DND-41 (cell line): ENCODE measurements at regions not wholly inside any gene's neighbourhood (a gene's known extent, or its start where the extent isn't known, plus 50 kb on each side); places are given as distances from the start of the nearest gene placed in this dataset.

Experiments
- ATAC-seq: fragments of 200-7000 bp; cut with Tn5 transposase; 3 replicates; pipeline ENCODE4 v1.9.1; 2021; ENCODE audit warnings: low read depth; ENCODE audit not compliant: insufficient read depth
- DNase-seq: peaks from one replicate; pipeline ENCODE4 v3.0.0-alpha.2; 2020
- H2AFZ ChIP-seq: 2 replicates; pipeline ENCODE4 v1.6.0; 2012; ENCODE audit warnings: low read depth, low read length
- H3K27ac ChIP-seq: 2 replicates; pipeline ENCODE4 v1.5.1; 2012; ENCODE audit warnings: low read length, inconsistent platforms
- H3K27me3 ChIP-seq: fragments of 200-600 bp; sonication (generic); 2 replicates; pipeline ENCODE4 v1.6.0; 2012; ENCODE audit warnings: low read length, mild to moderate bottlenecking, inconsistent platforms; ENCODE audit not compliant: insufficient read depth, poor library complexity
- H3K36me3 ChIP-seq: 2 replicates; pipeline ENCODE4 v1.5.1; 2012; ENCODE audit warnings: low read length, inconsistent platforms; ENCODE audit not compliant: insufficient read depth
- H3K4me1 ChIP-seq: 2 replicates; pipeline ENCODE4 v1.5.1; 2012; ENCODE audit warnings: mild to moderate bottlenecking, low read length; ENCODE audit not compliant: insufficient read depth
- H3K4me2 ChIP-seq: 2 replicates; pipeline ENCODE4 v1.6.0; 2012; ENCODE audit warnings: mild to moderate bottlenecking, moderate library complexity, low read length, inconsistent platforms; ENCODE audit not compliant: insufficient read depth
- H3K4me3 ChIP-seq, 2 experiments: fragments of 200-600 bp in 1 of 2; shearing (Covaris generic) in 1 of 2; 2 replicates each; pipeline ENCODE4 v1.5.1; 2012 to 2016; ENCODE audit warnings: inconsistent platforms in 2 of 2, low read length in 2 of 2, mild to moderate bottlenecking in 2 of 2, low read depth in 1 of 2, moderate library complexity in 1 of 2
- H3K79me2 ChIP-seq: 2 replicates; pipeline ENCODE4 v1.6.0; 2012; ENCODE audit warnings: low read length, inconsistent platforms; ENCODE audit not compliant: insufficient read depth
- H3K9ac ChIP-seq: 2 replicates; pipeline ENCODE4 v1.6.0; 2012; ENCODE audit warnings: low read depth, mild to moderate bottlenecking, inconsistent platforms, low read length, moderate library complexity
- H3K9me3 ChIP-seq: 2 replicates; pipeline ENCODE4 v1.5.1; 2012; ENCODE audit warnings: low read length, moderate library complexity, mild to moderate bottlenecking, inconsistent platforms; ENCODE audit not compliant: insufficient read depth, severe bottlenecking
- H4K20me1 ChIP-seq: 2 replicates; pipeline ENCODE4 v1.6.0; 2012; ENCODE audit warnings: low read length; ENCODE audit not compliant: insufficient read depth
- EZH2 ChIP-seq: IDR thresholded peaks from 3 replicates; pipeline ENCODE4 v1.6.1; 2012; ENCODE audit warnings: borderline replicate concordance, low read depth, mild to moderate bottlenecking, moderate library complexity, low read length, inconsistent platforms; ENCODE audit not compliant: severe bottlenecking
- TF ChIP-seq, protein P1 (sequence below): IDR thresholded peaks from 2 replicates; pipeline ENCODE4 v1.5.1; 2012; ENCODE audit warnings: borderline replicate concordance, low read length, moderate library complexity, mild to moderate bottlenecking; ENCODE audit not compliant: poor library complexity, severe bottlenecking; ENCODE audit errors: extremely low read depth

DNA sequence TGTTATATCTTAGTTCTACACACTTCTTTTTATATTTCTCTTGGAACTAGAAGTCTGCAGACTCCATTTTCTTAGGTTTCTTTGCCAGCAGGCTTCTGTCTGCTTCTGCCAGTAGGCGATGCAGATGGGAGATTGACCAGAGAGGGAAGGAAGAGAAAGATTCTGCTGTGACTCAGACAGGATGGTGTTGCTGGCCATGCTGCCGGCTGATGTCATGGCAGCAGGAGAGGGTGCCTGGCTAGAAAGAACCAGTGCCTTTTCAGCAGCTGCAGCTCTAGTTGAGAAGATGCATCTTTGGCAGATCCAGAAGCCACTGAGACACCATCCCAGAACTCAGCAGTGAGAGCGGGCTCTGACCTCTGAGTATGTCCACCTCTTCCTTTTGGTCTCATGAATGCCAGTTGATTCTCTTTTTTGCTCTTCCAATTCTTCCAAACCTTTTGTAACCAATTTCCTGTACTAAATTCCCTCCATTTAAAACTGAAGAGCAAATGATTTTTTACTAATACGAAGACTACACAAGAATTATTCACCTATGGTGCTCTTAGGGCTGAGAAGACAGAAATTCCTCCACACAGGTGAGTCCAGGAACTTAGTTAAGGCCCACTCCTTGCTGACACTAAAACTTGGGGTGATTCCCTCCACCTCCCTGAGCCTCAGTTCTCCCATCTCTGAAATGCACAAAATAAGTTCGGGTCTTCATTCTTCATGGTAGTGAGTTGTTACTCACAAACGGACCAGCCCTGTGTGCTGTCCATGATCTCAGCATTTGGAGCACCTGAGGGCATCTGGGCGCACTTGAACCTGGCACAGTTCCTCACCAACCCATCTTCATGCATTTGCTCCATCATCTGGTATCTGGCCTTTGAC is 200.7 kb downstream of the MYCN start:
- no peak overlapping the region for H2AFZ ChIP-seq
- H4K20me1 ChIP-seq, result no peaks in the 10 kb centered on the region
- ATAC-seq (no peak), DNase-seq (no peak)
- H3K4me1 ChIP-seq, result no peaks in the 10 kb centered on the region
- H3K4me2 ChIP-seq, result no peak overlapping the region
- TF ChIP-seq EZH2, result no peak
- TF ChIP-seq, protein P1, sequence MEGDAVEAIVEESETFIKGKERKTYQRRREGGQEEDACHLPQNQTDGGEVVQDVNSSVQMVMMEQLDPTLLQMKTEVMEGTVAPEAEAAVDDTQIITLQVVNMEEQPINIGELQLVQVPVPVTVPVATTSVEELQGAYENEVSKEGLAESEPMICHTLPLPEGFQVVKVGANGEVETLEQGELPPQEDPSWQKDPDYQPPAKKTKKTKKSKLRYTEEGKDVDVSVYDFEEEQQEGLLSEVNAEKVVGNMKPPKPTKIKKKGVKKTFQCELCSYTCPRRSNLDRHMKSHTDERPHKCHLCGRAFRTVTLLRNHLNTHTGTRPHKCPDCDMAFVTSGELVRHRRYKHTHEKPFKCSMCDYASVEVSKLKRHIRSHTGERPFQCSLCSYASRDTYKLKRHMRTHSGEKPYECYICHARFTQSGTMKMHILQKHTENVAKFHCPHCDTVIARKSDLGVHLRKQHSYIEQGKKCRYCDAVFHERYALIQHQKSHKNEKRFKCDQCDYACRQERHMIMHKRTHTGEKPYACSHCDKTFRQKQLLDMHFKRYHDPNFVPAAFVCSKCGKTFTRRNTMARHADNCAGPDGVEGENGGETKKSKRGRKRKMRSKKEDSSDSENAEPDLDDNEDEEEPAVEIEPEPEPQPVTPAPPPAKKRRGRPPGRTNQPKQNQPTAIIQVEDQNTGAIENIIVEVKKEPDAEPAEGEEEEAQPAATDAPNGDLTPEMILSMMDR, result no peak
- H3K27ac ChIP-seq, result no peak overlapping the region
- H3K4me3 ChIP-seq, result no peak overlapping the region
- H3K27me3 ChIP-seq, result no peaks in the 10 kb centered on the region
- H3K9me3 ChIP-seq, result no peaks in the 10 kb centered on the region
- no peaks in the 10 kb centered on the region for H3K36me3 ChIP-seq
- H3K9ac ChIP-seq, result no peak overlapping the region
- H3K79me2 ChIP-seq, result no peaks in the 10 kb centered on the region

DNA sequence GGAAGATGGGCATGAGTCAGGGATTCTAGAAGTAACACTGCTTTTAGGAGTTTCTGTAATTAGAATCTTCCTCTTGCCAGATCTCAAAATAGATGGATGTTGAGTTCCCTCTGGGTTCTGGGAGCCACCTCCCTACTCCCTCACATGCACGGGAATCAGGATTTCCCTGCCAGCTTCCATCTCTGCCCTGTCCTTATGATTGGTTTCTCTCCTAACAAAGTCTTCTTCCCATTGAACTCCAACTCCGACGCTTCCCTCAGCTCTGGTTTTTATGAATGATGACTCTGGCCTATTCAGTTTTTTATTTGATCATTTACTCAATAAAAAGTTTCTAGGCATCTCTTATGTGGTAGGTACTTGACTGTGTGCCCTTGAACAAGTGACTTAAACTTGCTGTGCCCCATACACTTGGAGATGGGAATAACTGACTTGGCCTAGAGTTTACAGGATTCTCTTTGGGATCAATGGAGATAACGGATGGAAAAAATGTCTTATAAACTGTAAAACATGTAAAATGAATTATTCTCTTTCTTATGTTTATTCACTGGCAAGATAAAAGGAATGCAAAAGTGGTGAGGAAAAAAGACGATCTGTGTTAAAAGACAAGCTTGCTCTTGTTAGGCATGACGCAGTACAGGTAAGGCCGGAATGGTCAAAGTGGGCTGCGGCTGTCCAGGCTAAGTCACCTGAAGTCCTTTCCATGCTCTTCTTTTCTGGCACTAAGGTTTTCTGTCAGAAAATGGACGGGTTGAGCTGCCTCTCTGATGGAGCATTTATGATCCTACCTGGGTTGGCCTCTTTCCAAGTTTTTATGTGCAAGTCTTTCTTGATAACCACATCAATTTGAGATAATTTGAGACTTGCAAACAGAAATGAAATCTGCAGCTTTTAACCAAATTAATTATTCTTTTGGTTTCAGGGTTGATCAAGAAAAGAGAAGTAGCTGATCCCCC is 199.6 kb downstream of the MYCN start:
- Histone ChIP-seq H4K20me1 (no peaks in the 10 kb centered on the region), H3K79me2 (no peaks in the 10 kb centered on the region), H3K4me2 (no peak overlapping the region), H3K9me3 (no peaks in the 10 kb centered on the region), H3K9ac (no peak overlapping the region), H3K36me3 (no peaks in the 10 kb centered on the region), H2AFZ (no peak overlapping the region), H3K27me3 (no peaks in the 10 kb centered on the region), H3K4me3 (no peak overlapping the region), H3K27ac (no peak overlapping the region), H3K4me1 (no peaks in the 10 kb centered on the region)
- ATAC-seq (no peak), DNase-seq (no peak)
- TF ChIP-seq EZH2, result no peak
- TF ChIP-seq, protein P1, result no peak

DNA sequence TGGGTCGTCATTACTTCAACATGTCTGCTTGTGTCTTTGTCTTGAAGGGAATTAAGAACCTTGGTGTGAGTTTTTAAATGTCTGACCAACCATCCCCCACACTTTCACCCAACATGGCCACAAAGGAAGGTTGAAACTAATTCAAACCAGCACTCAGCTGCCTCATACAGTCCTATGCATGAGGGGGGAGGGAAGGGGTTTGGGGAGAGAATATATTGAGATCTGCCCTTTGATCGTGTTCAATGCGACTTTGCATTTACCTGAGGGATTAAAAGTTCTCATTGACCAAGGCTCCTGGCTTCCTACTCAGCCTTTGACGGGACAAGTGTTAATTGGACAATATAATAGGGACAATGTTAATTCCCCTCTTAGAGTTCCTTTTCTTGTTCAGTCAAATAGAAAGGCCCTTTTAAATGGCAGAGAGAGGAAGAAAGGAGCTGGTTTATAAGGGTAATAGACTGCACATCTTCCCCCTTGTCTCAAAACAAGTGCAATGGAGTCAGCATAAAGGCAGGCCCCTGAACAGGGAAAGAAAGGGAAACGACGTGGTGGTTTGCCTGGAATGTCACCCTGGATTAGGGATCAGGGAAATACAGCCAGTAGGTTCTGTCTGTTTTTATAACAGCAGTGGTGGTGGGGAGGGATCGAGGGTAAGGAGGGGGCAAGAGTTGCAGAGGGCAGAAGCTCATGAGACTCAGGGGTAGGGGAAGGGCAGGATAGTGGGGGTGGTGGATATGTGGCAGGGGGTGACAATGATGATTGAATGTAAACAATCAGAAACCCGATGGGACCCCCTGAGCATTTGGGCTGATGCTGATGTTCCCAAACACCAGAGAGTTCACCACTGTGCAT is 198.7 kb downstream of the MYCN start:
- no peak for ATAC-seq
- Histone ChIP-seq H3K27ac (no peak overlapping the region), H4K20me1 (no peaks in the 10 kb centered on the region), H3K4me2 (no peak overlapping the region), H3K9me3 (no peaks in the 10 kb centered on the region), H3K4me3 (no peak overlapping the region), H2AFZ (no peak overlapping the region), H3K4me1 (no peaks in the 10 kb centered on the region), H3K79me2 (no peaks in the 10 kb centered on the region), H3K36me3 (no peaks in the 10 kb centered on the region), H3K9ac (no peak overlapping the region), H3K27me3 (no peaks in the 10 kb centered on the region)
- no peak for DNase-seq
- no peak for TF ChIP-seq EZH2
- TF ChIP-seq, protein P1, result no peak
